C4-2B (cell line): ENCODE measurements at regions not wholly inside any gene's neighbourhood (a gene's known extent, or its start where the extent isn't known, plus 50 kb on each side); places are given as distances from the start of the nearest gene placed in this dataset.

Experiments used
- CTCF ChIP-seq: fragments of 450-650 bp; conservative IDR thresholded peaks from 2 replicates; pipeline ENCODE4 v1.5.1; 2017; ENCODE audit warnings: mild to moderate bottlenecking
- ZFX ChIP-seq: fragments of 450-650 bp; IDR thresholded peaks from 2 replicates; pipeline ENCODE4 v1.6.1; 2017

- TF ChIP-seq CTCF (no peak), ZFX (no peak)
Observed at GRCh38 chr22:34579519-34579918, 486.4 kb upstream of the ISX start.
